ENCODE measurements at regions not wholly inside any gene's neighbourhood (a gene's known extent, or its start where the extent isn't known, plus 50 kb on each side); places are given as distances from the start of the nearest gene placed in this dataset.

- no peak for TF ChIP-seq FOXP2 (optimal IDR thresholded peaks at IDR 0.05; ENCODE audit: control extremely low read depth, extremely low read length, insufficient read depth)
- no peak for TF ChIP-seq POLR2AphosphoS5 (IDR thresholded peaks at IDR 0.05; ENCODE audit: borderline replicate concordance, low read depth, low read length)
- no peak for TF ChIP-seq EZH2 (IDR thresholded peaks at IDR 0.05)
Observed at GRCh38 chr12:74915718-74916117, 293.9 kb downstream of the KCNC2 start.
